Lower lobe of right lung (tissue), 2 donors: ENCODE measurements at regions not wholly inside any gene's neighbourhood (a gene's known extent, or its start where the extent isn't known, plus 50 kb on each side); places are given as distances from the start of the nearest gene placed in this dataset.

Experiments used
- ATAC-seq, 2 donors: fragments of 200-7000 bp; cut with Tn5 transposase; one replicate each; pipeline ENCODE4 v1.9.1; 2020 to 2022; ENCODE audit warnings: mild to moderate bottlenecking in 2 of 2, moderate library complexity in 2 of 2
- DNase-seq: peaks from one replicate; pipeline ENCODE4 v3.0.0-alpha.2; 2020
- H3K27ac ChIP-seq: fragments of 200-600 bp; one replicate; pipeline ENCODE4 v1.8.0; 2022
- H3K27me3 ChIP-seq: fragments of 200-600 bp; one replicate; pipeline ENCODE4 v1.8.0; 2022; ENCODE audit warnings: low read depth
- H3K36me3 ChIP-seq: fragments of 200-600 bp; one replicate; pipeline ENCODE4 v1.8.0; 2022; ENCODE audit warnings: mild to moderate bottlenecking
- H3K4me1 ChIP-seq: fragments of 200-600 bp; one replicate; pipeline ENCODE4 v1.8.0; 2022
- H3K4me3 ChIP-seq: fragments of 200-600 bp; one replicate; pipeline ENCODE4 v1.8.0; 2022; ENCODE audit warnings: mild to moderate bottlenecking
- H3K9me3 ChIP-seq: fragments of 200-600 bp; one replicate; pipeline ENCODE4 v1.8.0; 2022
- CTCF ChIP-seq: fragments of 200-600 bp; IDR thresholded peaks from one replicate; pipeline ENCODE4 v1.8.0; 2022; ENCODE audit warnings: antibody characterized with exemption, mild to moderate bottlenecking
- intact Hi-C: fragments of 100-400 bp; cut with DNase I; formaldehyde crosslinking; loops from one replicate; pipeline ENCODE4 v1.11.0; 2022
- donor health status: DM: no; HTN: yes; CAD: no; lungs with severe emphysema.

GRCh38 chr1:58888833-58889232 lies 105.0 kb upstream of the JUN start:
- Histone ChIP-seq H3K4me1 (peaks cover 64% of the 10 kb centered on the region), H3K9me3 (no peaks in the 10 kb centered on the region), H3K4me3 (no peak overlapping the region), H3K27ac (no peak overlapping the region), H3K27me3 (no peaks in the 10 kb centered on the region), H3K36me3 (no peaks in the 10 kb centered on the region)
- ATAC-seq (no peak), DNase-seq (no peak)
- no peak for TF ChIP-seq CTCF
- intact Hi-C loops: no loop called here

- Histone ChIP-seq H3K27ac (no peak overlapping the region), H3K4me1 (peaks cover 64% of the 10 kb centered on the region), H3K36me3 (no peaks in the 10 kb centered on the region), H3K4me3 (no peak overlapping the region), H3K9me3 (no peaks in the 10 kb centered on the region), H3K27me3 (no peaks in the 10 kb centered on the region)
- intact Hi-C loops: no loop called here
- ATAC-seq (no peak), DNase-seq (no peak)
- no peak for TF ChIP-seq CTCF
These were observed 106.3 kb upstream of the JUN start for GRCh38 chr1:58890113-58890512.

GRCh38 chr1:58890609-58891008 lies 106.8 kb upstream of the JUN start:
- peaks cover 64% of the 10 kb centered on the region for H3K4me1 ChIP-seq
- intact Hi-C loops: no loop called here
- H3K9me3 ChIP-seq: no peaks in the 10 kb centered on the region
- DNase-seq: no peak
- no peaks in the 10 kb centered on the region for H3K36me3 ChIP-seq
- TF ChIP-seq CTCF: no peak
- no peak for ATAC-seq
- no peak overlapping the region for H3K4me3 ChIP-seq
- H3K27ac ChIP-seq: no peak overlapping the region
- no peaks in the 10 kb centered on the region for H3K27me3 ChIP-seq

- DNase-seq (no peak), ATAC-seq (no peak)
- Histone ChIP-seq H3K4me1 (peaks cover 64% of the 10 kb centered on the region), H3K27ac (no peak overlapping the region), H3K9me3 (no peaks in the 10 kb centered on the region), H3K27me3 (no peaks in the 10 kb centered on the region), H3K36me3 (no peaks in the 10 kb centered on the region), H3K4me3 (no peak overlapping the region)
- no peak for TF ChIP-seq CTCF
- intact Hi-C loops: no loop called here
These were observed 107.5 kb upstream of the JUN start for GRCh38 chr1:58891347-58891746.

- no peak for TF ChIP-seq CTCF
- Histone ChIP-seq H3K36me3 (no peaks in the 10 kb centered on the region), H3K9me3 (no peaks in the 10 kb centered on the region), H3K4me1 (peaks cover 67% of the 10 kb centered on the region), H3K27me3 (no peaks in the 10 kb centered on the region), H3K27ac (peak overlapping the region; percentile 66), H3K4me3 (no peak overlapping the region)
- intact Hi-C loops: no loop called here
- DNase-seq: no peak
- peak; percentile 46 to 50 for ATAC-seq
These were observed 109.5 kb upstream of the JUN start for GRCh38 chr1:58893257-58893869.
